Hepatocyte (in vitro differentiated cells): ENCODE measurements at regions not wholly inside any gene's neighbourhood (a gene's known extent, or its start where the extent isn't known, plus 50 kb on each side); places are given as distances from the start of the nearest gene placed in this dataset.

Source experiments
- CTCF ChIP-seq: fragments of 200-600 bp; sonication (generic); IDR thresholded peaks from 2 replicates; pipeline ENCODE4 v1.5.1; 2016; ENCODE audit warnings: antibody characterized with exemption, mild to moderate bottlenecking; ENCODE audit not compliant: poor library complexity
- EZH2 ChIP-seq: fragments of 200-600 bp; sonication (generic); IDR thresholded peaks from 2 replicates; pipeline ENCODE4 v1.6.1; 2016; ENCODE audit warnings: antibody characterized with exemption, mild to moderate bottlenecking, borderline replicate concordance

GRCh38 chrX:39470588-39471407, 627.0 kb downstream of the BCOR start:
- TF ChIP-seq CTCF (no peak), EZH2 (no peak)
